Mucosa of descending colon (tissue), 3 donors: ENCODE measurements at regions not wholly inside any gene's neighbourhood (a gene's known extent, or its start where the extent isn't known, plus 50 kb on each side); places are given as distances from the start of the nearest gene placed in this dataset.

ENCODE experiments used
- ATAC-seq: fragments of 200-7000 bp; cut with Tn5 transposase; one replicate; pipeline ENCODE4 v1.9.1; 2020; ENCODE audit warnings: mild to moderate bottlenecking, moderate library complexity
- DNase-seq, 3 donors: peaks; one replicate each; pipeline ENCODE4 v3.0.0-alpha.2; 2020
- H3K36me3 ChIP-seq: fragments of 200-600 bp; one replicate; pipeline ENCODE4 v1.8.0; 2021; ENCODE audit warnings: low read depth, mild to moderate bottlenecking
- H3K4me1 ChIP-seq: fragments of 200-600 bp; one replicate; pipeline ENCODE4 v1.8.0; 2021; ENCODE audit warnings: low read depth, mild to moderate bottlenecking
- H3K4me3 ChIP-seq: fragments of 200-600 bp; one replicate; pipeline ENCODE4 v1.8.0; 2021; ENCODE audit warnings: mild to moderate bottlenecking
- H3K9me3 ChIP-seq: fragments of 200-600 bp; one replicate; pipeline ENCODE4 v1.8.0; 2021; ENCODE audit warnings: mild to moderate bottlenecking
- CTCF ChIP-seq: fragments of 200-600 bp; IDR thresholded peaks from one replicate; pipeline ENCODE4 v1.8.0; 2022; ENCODE audit warnings: antibody characterized with exemption, mild to moderate bottlenecking
- intact Hi-C, 2 donors: fragments of 100-400 bp; cut with DNase I in 1 of 2; cut with micrococcal nuclease in 1 of 2; formaldehyde crosslinking; loops; one replicate each; pipeline versions ENCODE4 v1.11.0 to v1.11.1; 2022; cut with DNase I, micrococcal nuclease
- donor health status: DM: no; HTN: no; CAD: no; lungs with moderate emphysema.
- donor health status: DM: no; HTN: no; CAD: no.
- donor health status: DM: no; HTN: yes; CAD: no.

- DNase-seq, result no peak
- Histone ChIP-seq H3K4me1 (peaks cover 3% of the 10 kb centered on the region), H3K36me3 (no peaks in the 10 kb centered on the region), H3K9me3 (no peaks in the 10 kb centered on the region), H3K4me3 (no peak overlapping the region)
- intact Hi-C loops, result no loop called here
- TF ChIP-seq CTCF, result no peak
- ATAC-seq, result no peak
Measured at GRCh38 chr19:33872445-33873320, 76.0 kb downstream of the KCTD15 start.

- no peak for TF ChIP-seq CTCF
Measured at GRCh38 chr19:33875071-33875470, 78.4 kb downstream of the KCTD15 start.

GRCh38 chr19:33876192-33876591, 79.5 kb downstream of the KCTD15 start:
- ATAC-seq, result no peak

More at GRCh38 chr19:33875071-33875470, 78.4 kb downstream of the KCTD15 start:
- Histone ChIP-seq H3K36me3 (no peaks in the 10 kb centered on the region), H3K4me3 (no peak overlapping the region), H3K4me1 (no peaks in the 10 kb centered on the region), H3K9me3 (no peaks in the 10 kb centered on the region)
- no peak for ATAC-seq
- DNase-seq, result no peak
- intact Hi-C loops, result no loop called here

GRCh38 chr19:33878030-33878544, 81.4 kb downstream of the KCTD15 start:
- no peak for TF ChIP-seq CTCF
- no peak overlapping the region for H3K4me3 ChIP-seq
- DNase-seq (no peak), ATAC-seq (no peak)
- no peaks in the 10 kb centered on the region for H3K9me3 ChIP-seq
- intact Hi-C loops, result no loop called here
- no peaks in the 10 kb centered on the region for H3K36me3 ChIP-seq
- no peaks in the 10 kb centered on the region for H3K4me1 ChIP-seq

More at GRCh38 chr19:33876192-33876591, 79.5 kb downstream of the KCTD15 start:
- TF ChIP-seq CTCF, result no peak
- Histone ChIP-seq H3K36me3 (no peaks in the 10 kb centered on the region), H3K4me3 (no peak overlapping the region), H3K9me3 (no peaks in the 10 kb centered on the region), H3K4me1 (no peaks in the 10 kb centered on the region)
- no peak for DNase-seq
- intact Hi-C loops, result no loop called here

- no peak for ATAC-seq
- no peak for TF ChIP-seq CTCF
- DNase-seq, result no peak
Measured at GRCh38 chr19:33878910-33879810, 82.5 kb downstream of the KCTD15 start.

More at GRCh38 chr19:33878910-33879810, 82.5 kb downstream of the KCTD15 start:
- H3K4me3 ChIP-seq, result no peak overlapping the region
- H3K9me3 ChIP-seq, result no peaks in the 10 kb centered on the region
- intact Hi-C loops, result no loop called here
- H3K36me3 ChIP-seq, result no peaks in the 10 kb centered on the region
- no peaks in the 10 kb centered on the region for H3K4me1 ChIP-seq
